GM12878 (cell line): ENCODE measurements at regions not wholly inside any gene's neighbourhood (a gene's known extent, or its start where the extent isn't known, plus 50 kb on each side); places are given as distances from the start of the nearest gene placed in this dataset.

ENCODE experiments used
- ESRRA ChIP-seq: IDR thresholded peaks from 2 replicates; pipeline ENCODE4 v1.6.1; 2012; ENCODE audit warnings: mild to moderate bottlenecking, low read length, improper control_type of control experiment
- GATAD2B ChIP-seq: fragments of 450-650 bp; conservative IDR thresholded peaks from 2 replicates; pipeline ENCODE4 v1.6.1; 2017; ENCODE audit warnings: low read depth, mild to moderate bottlenecking, moderate library complexity
- RFX5 ChIP-seq: IDR thresholded peaks from 2 replicates; pipeline ENCODE4 v1.6.1; 2011; ENCODE audit warnings: low read depth, low read length, improper control_type of control experiment
- TF ChIP-seq, protein P1 (sequence below): fragments of 450-650 bp; conservative IDR thresholded peaks from 2 replicates; pipeline ENCODE4 v1.6.1; 2017; ENCODE audit warnings: mild to moderate bottlenecking, moderate library complexity

DNA sequence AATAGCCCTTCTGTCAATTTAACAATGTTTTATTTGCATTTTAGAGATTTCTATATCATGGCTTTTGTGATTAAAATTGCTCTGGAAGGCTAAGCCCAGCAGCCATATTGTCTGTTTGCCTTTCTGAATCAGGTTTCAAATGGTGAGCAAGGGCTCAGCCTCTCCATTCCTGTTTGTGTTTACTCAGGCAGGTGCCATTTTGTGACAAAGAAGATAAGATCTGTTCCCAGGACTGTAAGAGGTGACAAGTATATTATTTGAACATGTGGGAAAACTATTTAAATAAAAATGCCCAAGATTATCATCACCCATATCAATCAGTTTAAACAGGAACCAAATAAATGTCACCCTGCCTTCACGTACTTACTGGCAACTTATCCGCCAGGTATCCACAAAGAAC is 641.3 kb upstream of the KLF4 start:
- TF ChIP-seq GATAD2B (no peak), ESRRA (no peak), RFX5 (no peak)
- TF ChIP-seq, protein P1, sequence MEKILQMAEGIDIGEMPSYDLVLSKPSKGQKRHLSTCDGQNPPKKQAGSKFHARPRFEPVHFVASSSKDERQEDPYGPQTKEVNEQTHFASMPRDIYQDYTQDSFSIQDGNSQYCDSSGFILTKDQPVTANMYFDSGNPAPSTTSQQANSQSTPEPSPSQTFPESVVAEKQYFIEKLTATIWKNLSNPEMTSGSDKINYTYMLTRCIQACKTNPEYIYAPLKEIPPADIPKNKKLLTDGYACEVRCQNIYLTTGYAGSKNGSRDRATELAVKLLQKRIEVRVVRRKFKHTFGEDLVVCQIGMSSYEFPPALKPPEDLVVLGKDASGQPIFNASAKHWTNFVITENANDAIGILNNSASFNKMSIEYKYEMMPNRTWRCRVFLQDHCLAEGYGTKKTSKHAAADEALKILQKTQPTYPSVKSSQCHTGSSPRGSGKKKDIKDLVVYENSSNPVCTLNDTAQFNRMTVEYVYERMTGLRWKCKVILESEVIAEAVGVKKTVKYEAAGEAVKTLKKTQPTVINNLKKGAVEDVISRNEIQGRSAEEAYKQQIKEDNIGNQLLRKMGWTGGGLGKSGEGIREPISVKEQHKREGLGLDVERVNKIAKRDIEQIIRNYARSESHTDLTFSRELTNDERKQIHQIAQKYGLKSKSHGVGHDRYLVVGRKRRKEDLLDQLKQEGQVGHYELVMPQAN: no peak
